Pons (tissue), 1 donor: ENCODE measurements at regions not wholly inside any gene's neighbourhood (a gene's known extent, or its start where the extent isn't known, plus 50 kb on each side); places are given as distances from the start of the nearest gene placed in this dataset.

Experiments used
- DNase-seq: peaks from one replicate; pipeline ENCODE4 v3.0.0-alpha.2; 2016; ENCODE audit warnings: low spot score

DNA sequence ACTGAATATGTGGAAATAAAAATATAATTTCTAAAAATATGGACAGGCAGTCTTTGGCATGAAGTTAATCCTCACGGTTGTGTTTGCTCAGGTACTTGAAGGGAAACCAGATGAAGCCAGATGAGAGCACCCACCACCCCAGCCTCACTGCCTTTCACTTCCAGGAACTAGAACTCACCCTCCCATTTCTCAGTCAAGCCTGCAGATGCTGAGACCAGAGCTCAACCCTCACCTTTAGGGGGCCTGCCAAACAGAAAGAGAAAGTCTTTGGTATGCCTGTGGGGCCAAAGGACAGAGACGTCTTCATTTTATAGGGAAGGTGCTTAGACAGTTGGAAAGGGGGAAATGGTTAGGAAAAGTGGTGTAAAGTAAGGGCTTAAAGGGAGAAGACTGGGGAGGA is 252.8 kb upstream of the PLET1 start:
- no peak for DNase-seq

- DNase-seq: peak; percentile 91
Observed at GRCh38 chr11:112514011-112514740, 253.5 kb upstream of the PLET1 start.

- no peak for DNase-seq
Observed at GRCh38 chr11:112516261-112516660, 255.6 kb upstream of the PLET1 start.

DNA sequence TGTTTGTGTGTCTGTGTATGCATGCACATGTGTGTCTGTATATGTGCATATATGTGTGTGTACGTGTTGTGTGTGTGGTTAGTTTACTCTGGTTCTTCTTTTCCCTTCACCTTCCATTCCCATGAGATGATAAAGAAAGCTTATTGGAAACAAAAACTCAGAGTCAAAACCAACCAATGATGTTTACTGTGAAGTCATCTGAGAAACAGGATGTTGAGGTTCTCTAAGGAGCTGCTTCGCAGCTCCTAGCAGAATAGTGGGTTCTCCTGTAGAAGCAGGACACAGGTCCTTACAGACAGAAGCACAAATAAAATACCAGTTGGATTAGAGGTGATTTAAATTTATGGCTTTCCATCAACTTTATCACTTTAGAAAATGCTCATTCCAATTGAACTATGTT is 256.1 kb upstream of the PLET1 start:
- DNase-seq: no peak

DNA sequence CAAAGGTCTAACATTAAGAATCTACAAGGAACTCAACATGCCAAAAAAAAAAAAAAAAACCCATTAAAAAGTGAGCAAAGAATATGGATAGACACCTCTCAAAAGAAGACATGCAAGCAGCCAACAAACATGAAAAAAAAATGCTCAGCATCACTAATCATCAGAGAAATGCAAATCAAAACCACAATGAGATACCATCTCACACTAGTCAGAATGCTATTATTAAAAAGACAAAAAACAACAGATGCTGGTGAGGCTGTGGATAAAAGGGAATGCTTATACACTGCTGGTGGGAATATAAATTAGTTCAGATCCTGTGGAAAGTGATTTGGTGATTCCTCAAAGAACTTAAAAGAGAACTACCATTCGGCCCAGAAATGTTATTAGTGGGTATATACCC is 257.7 kb upstream of the PLET1 start:
- DNase-seq: no peak

GRCh38 chr11:112519751-112520150 is 259.1 kb upstream of the PLET1 start:
- DNase-seq: no peak

- DNase-seq: no peak
Observed at GRCh38 chr11:112520354-112520753, 259.7 kb upstream of the PLET1 start.

DNA sequence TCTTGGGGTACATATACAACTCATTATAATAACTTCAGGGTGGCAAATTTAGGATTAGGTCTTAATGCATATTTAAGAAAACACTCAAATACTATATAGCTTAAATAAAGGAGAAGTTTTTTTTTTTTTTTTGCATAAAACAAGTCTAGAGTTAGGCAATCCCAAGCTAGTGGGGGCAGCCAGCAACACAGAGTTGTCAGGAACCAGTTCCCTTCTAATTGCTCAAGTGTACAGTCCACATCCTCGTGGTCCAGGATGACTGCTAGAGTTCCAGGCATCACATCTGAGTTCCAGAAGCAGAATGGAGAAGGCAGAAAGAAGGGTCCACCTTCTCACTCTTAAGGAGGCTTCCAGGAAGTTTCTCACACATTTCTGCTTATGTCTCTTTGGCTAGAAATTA is 261.9 kb upstream of the PLET1 start:
- no peak for DNase-seq

- DNase-seq: no peak
Observed at GRCh38 chr11:112523031-112523430, 262.4 kb upstream of the PLET1 start.

- DNase-seq: peak; percentile 67
Observed at GRCh38 chr11:112523477-112523876, 262.8 kb upstream of the PLET1 start.

GRCh38 chr11:112523951-112524350 is 263.3 kb upstream of the PLET1 start:
- DNase-seq: peak; percentile 52

GRCh38 chr11:112524798-112525197 is 264.1 kb upstream of the PLET1 start:
- peak; percentile 5 for DNase-seq

- peak; percentile 20 for DNase-seq
Observed at GRCh38 chr11:112525270-112525669, 264.6 kb upstream of the PLET1 start.

- no peak for DNase-seq
Observed at GRCh38 chr11:112525844-112526590, 265.4 kb upstream of the PLET1 start.

DNA sequence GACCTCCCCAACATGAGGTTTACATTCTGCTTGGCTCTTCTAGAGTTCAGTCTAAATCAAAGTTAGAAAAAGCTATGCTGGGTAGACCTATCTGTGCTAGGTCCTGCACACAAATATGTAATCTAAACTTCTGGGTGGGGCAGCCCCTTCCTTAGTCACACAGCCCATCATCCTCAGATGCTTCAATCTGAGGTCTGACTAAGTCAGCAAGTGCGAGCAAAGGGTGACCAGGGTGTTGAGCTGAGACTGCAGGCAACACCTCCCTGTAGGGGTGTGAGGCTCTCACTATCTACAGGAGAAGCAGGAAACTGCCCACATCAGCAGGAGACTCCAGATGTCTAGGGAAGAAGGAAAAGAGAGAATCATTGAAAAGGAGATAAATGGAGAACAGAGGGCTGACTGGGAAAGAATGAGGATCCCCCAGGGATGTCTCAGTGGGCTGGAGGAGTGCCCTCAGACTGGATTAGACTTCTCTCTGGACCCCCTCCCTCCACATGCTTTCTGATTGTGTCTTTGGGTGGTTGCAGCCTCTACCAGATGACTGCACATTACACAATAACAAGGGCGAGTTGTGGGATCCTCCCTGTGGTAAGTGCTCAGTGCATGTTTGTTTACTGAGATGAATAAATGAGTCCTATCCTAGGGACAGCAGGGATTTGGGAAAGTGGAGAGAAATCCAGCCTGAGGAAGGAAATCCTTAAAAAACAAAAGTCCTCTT is 266.2 kb upstream of the PLET1 start:
- DNase-seq: no peak

DNA sequence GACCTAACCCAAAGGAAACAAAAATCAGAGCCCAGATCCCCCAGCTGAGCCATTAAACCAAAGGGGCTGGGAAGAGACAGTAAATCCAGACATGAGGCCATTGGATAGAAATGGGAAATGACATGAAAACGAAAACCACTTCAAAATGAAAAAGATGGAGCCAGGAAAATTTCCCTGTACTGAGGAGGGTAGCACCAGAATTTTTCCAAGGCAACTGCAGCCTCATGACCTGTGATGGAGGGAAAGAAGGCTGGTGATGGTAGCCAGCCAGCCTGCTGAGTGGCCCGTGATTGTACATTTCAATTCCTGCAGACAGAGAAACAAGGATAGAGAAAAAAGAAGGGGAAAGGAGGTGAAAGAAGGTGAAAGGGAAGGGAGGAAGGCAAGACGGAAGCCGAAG is 268.4 kb upstream of the PLET1 start:
- DNase-seq: no peak

DNA sequence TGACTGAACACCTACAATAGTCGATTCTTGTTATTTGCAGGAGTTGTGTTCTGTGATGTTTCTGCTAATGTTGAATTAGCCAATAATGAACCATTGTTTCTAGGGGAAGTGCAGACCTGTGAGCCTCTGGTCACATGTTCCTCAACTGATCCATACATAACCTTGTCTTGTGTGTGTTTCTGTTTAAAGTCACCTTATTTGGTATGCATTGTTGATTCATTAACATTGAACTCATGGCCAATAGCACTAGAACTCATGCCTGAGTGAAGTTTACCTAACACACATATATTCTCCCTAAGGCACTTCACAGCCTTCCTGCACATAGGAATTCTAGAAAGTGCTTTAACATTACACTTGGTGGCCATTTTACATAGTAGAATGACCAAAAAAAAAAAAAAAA is 271.8 kb upstream of the PLET1 start:
- no peak for DNase-seq

DNA sequence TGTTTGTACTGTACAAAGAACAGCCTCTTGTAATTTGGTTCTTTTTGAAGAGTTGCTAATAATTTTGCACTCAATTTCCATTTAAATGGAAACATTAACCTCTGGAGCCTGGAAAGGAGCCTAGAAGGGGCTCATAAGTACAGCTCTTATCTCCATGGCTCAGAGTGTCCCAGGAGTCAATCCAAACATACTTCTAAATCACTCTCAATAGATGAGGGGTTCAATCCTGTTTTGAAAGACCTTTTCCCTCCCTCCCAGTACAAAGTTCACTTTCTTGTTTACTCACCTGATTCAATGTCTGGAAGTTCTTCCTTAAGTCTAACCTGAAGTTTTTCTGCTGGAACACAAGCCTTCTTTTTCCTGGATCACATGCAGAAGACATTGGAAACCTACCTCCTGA is 273.0 kb upstream of the PLET1 start:
- DNase-seq: no peak

DNA sequence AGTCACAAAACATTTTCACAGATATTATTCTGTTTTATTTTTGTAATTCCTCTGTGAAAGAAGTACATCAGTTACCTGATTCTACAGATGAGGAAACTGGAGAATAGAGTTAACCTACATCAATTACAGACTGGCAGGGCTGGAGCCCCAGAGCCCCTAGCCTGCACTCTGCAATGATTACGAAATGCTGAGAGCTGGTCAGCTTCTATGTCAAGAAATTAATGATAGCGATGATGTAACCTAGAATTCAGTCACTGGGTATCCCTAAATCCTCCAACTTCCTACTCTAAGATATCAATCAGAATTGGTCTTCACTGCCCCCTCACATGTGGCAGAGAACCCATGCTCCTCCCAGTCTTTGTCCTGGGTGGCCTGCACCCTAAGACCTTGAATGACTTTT is 273.5 kb upstream of the PLET1 start:
- no peak for DNase-seq

DNA sequence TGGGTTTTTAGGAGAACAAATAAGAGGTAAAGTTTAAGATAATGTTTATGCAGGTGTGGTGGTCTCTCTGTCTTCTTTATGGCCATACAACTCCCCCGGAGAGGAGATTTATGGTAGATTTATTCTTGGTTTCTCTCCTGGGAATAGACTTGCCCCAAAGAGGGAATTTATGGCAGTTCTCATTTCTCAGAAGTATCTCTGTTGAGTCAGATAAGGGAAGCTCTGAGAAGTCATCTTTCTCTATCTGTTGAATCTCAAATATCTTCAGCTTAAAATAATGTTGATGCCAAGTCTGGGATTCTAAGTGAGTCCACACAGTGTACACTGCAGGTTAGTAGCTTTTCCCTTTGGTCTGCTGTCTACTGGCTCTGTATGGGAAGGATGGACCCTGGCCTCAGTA is 276.4 kb upstream of the PLET1 start:
- DNase-seq: no peak

- no peak for DNase-seq
Observed at GRCh38 chr11:112537846-112538330, 277.2 kb upstream of the PLET1 start.

GRCh38 chr11:112538534-112539280 is 278.0 kb upstream of the PLET1 start:
- DNase-seq: no peak
